ENCODE measurements at regions not wholly inside any gene's neighbourhood (a gene's known extent, or its start where the extent isn't known, plus 50 kb on each side); places are given as distances from the start of the nearest gene placed in this dataset.

- TF ChIP-seq CTCF (optimal IDR thresholded peaks at IDR 0.05 in 1 of 3, IDR thresholded peaks at IDR 0.05 in 1 of 3, conservative IDR thresholded peaks at IDR 0.05 in 1 of 3; ENCODE audit: extremely low read depth in 1 of 3, insufficient read depth in 2 of 3, low read length in 3 of 3) (no peak), EZH2 (IDR thresholded peaks at IDR 0.05; ENCODE audit: low read length) (no peak)
Measured at GRCh38 chr9:135414293-135414692, 65.3 kb upstream of the PPP1R26 start.

Data from keratinocyte (primary cell).